Gastrocnemius medialis (tissue), 4 donors: ENCODE measurements at regions not wholly inside any gene's neighbourhood (a gene's known extent, or its start where the extent isn't known, plus 50 kb on each side); places are given as distances from the start of the nearest gene placed in this dataset.

ENCODE experiments used
- POLR2A ChIP-seq, 2 donors: fragments of 450-650 bp; IDR thresholded peaks; one replicate each; pipeline ENCODE4 v1.6.1; 2017; ENCODE audit warnings: antibody characterized with exemption in 2 of 2, mild to moderate bottlenecking in 2 of 2, moderate library complexity in 2 of 2
- TF ChIP-seq, protein P1 (sequence below), 5 experiments: fragments of 450-650 bp in 3 of 5; fragments of 200-600 bp in 2 of 5; sonication (generic) in 2 of 5; IDR thresholded peaks in 4 of 5; conservative IDR thresholded peaks in 1 of 5; 1 replicate in 4 of 5; 2 replicates in 1 of 5; pipeline ENCODE4 v1.5.1; 2016 to 2019; ENCODE audit warnings: antibody characterized with exemption in 5 of 5, mild to moderate bottlenecking in 3 of 5, moderate library complexity in 3 of 5

DNA sequence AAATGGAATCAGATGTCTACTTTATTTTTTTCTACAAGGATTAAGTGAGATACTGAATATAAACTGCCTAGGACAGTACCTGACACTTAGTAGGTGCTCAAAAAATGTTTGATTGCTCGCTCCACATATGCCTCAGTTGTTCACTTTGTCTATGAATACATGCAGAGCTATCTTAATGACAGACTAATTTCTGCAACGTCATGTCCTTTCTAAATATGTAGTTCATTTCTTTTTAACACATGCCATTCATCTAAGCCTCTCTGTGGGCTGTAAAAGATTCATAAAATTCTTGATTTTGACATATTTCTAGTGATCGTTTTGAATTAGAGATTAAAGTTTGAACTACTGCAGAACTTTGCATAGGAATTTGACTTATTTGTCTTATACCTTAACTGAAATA is 176.3 kb upstream of the STXBP6 start:
- TF ChIP-seq, protein P1, sequence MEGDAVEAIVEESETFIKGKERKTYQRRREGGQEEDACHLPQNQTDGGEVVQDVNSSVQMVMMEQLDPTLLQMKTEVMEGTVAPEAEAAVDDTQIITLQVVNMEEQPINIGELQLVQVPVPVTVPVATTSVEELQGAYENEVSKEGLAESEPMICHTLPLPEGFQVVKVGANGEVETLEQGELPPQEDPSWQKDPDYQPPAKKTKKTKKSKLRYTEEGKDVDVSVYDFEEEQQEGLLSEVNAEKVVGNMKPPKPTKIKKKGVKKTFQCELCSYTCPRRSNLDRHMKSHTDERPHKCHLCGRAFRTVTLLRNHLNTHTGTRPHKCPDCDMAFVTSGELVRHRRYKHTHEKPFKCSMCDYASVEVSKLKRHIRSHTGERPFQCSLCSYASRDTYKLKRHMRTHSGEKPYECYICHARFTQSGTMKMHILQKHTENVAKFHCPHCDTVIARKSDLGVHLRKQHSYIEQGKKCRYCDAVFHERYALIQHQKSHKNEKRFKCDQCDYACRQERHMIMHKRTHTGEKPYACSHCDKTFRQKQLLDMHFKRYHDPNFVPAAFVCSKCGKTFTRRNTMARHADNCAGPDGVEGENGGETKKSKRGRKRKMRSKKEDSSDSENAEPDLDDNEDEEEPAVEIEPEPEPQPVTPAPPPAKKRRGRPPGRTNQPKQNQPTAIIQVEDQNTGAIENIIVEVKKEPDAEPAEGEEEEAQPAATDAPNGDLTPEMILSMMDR (IDR thresholded peaks at IDR 0.05 in 4 of 5, conservative IDR thresholded peaks at IDR 0.05 in 1 of 5), result no peak
- no peak for TF ChIP-seq POLR2A (IDR thresholded peaks at IDR 0.05)
